BE2C (cell line): ENCODE measurements at regions not wholly inside any gene's neighbourhood (a gene's known extent, or its start where the extent isn't known, plus 50 kb on each side); places are given as distances from the start of the nearest gene placed in this dataset.

Experiments used
- DNase-seq: peaks from one replicate; pipeline ENCODE4 v3.0.0-alpha.2; 2020
- H3K27me3 ChIP-seq: fragments of 250-450 bp; sonication (Bioruptor Pico); 2 replicates; pipeline ENCODE4 v1.5.1; 2020; ENCODE audit warnings: mild to moderate bottlenecking
- H3K36me3 ChIP-seq: fragments of 250-450 bp; sonication (Bioruptor Pico); 2 replicates; pipeline ENCODE4 v1.5.1; 2020; ENCODE audit warnings: mild to moderate bottlenecking
- H3K4me1 ChIP-seq: fragments of 250-450 bp; sonication (Bioruptor Pico); 2 replicates; pipeline ENCODE4 v1.5.1; 2020
- H3K4me3 ChIP-seq: 2 replicates; pipeline ENCODE4 v1.5.1; 2011; ENCODE audit warnings: low read depth, low read length
- H3K9me3 ChIP-seq: fragments of 250-450 bp; sonication (Bioruptor Pico); 2 replicates; pipeline ENCODE4 v1.5.1; 2020
- CTCF ChIP-seq: IDR thresholded peaks from 2 replicates; pipeline ENCODE4 v1.5.1; 2012; ENCODE audit warnings: mild to moderate bottlenecking, low read depth, low read length

- no peak for TF ChIP-seq CTCF
- no peak for DNase-seq
- no peaks in the 10 kb centered on the region for H3K4me1 ChIP-seq
- H3K9me3 ChIP-seq = no peaks in the 10 kb centered on the region; the same call in none of the 2 replicates
- no peaks in the 10 kb centered on the region for H3K27me3 ChIP-seq
- H3K4me3 ChIP-seq = no peak overlapping the region
- no peaks in the 10 kb centered on the region for H3K36me3 ChIP-seq
Observed at GRCh38 chr5:2983583-2984300, 232.3 kb upstream of the IRX2 start.

GRCh38 chr5:2981652-2982051 is 230.2 kb upstream of the IRX2 start:
- no peaks in the 10 kb centered on the region for H3K36me3 ChIP-seq
- no peak for TF ChIP-seq CTCF
- no peak for DNase-seq
- H3K4me1 ChIP-seq = no peaks in the 10 kb centered on the region
- H3K27me3 ChIP-seq = no peaks in the 10 kb centered on the region
- no peaks in the 10 kb centered on the region; the same call in none of the 2 replicates for H3K9me3 ChIP-seq
- H3K4me3 ChIP-seq = no peak overlapping the region

GRCh38 chr5:2981035-2981434 is 229.6 kb upstream of the IRX2 start:
- Histone ChIP-seq H3K9me3 (no peaks in the 10 kb centered on the region; the same call in none of the 2 replicates), H3K27me3 (no peaks in the 10 kb centered on the region), H3K4me3 (no peak overlapping the region), H3K4me1 (no peaks in the 10 kb centered on the region), H3K36me3 (no peaks in the 10 kb centered on the region)
- DNase-seq = no peak
- no peak for TF ChIP-seq CTCF

DNA sequence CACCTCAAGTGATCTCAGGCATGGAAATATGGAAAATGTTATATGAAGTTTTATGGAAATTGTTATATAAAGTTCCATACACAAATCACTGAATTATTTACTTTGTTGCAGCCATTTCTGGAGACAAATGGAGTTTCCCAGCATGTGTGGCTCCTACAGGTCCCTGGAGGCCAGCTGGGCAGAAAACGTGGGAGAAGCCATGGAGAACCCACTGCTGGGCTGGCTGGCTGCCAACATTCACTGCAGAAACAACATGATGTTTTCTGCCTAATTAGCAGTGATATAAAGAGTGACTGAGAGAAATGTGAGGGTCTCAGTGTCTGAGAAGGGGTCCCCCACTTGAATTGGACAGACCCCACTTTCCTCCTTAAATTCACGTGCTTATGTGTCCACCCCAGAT is 208.8 kb upstream of the IRX2 start:
- peaks cover 2% of the 10 kb centered on the region; the same call in 1 of the 2 replicates for H3K9me3 ChIP-seq
- TF ChIP-seq CTCF = no peak
- H3K36me3 ChIP-seq = no peaks in the 10 kb centered on the region
- no peak overlapping the region for H3K4me3 ChIP-seq
- no peaks in the 10 kb centered on the region for H3K27me3 ChIP-seq
- no peak for DNase-seq
- H3K4me1 ChIP-seq = no peaks in the 10 kb centered on the region

DNA sequence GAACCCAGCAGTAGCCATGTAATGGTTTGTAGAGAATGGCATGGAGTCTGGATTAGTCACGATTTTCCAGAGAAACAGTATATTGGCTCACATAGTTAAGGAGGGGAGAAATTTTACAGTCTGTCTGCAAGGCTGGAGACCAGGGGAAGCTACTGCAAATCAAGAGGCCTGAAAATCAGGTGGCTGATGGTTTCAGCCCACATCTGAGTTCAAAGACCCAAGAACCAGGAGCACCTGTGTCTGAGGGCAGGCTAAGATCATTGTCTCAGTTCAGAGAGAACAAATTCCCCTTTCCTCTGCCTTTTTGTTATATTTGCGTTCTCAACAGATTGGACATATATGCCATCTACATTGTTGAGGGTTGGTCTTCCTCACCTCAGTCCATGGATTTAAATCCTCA is 207.5 kb upstream of the IRX2 start:
- Histone ChIP-seq H3K9me3 (peaks cover 2% of the 10 kb centered on the region; the same call in 1 of the 2 replicates), H3K27me3 (no peaks in the 10 kb centered on the region), H3K4me3 (no peak overlapping the region), H3K36me3 (no peaks in the 10 kb centered on the region), H3K4me1 (no peaks in the 10 kb centered on the region)
- DNase-seq = no peak
- no peak for TF ChIP-seq CTCF

GRCh38 chr5:2948875-2949274 is 197.4 kb upstream of the IRX2 start:
- Histone ChIP-seq H3K36me3 (no peaks in the 10 kb centered on the region), H3K4me1 (no peaks in the 10 kb centered on the region), H3K4me3 (no peak overlapping the region), H3K27me3 (no peaks in the 10 kb centered on the region), H3K9me3 (peaks cover 3% of the 10 kb centered on the region; the same call in 1 of the 2 replicates)
- TF ChIP-seq CTCF = no peak
- DNase-seq = no peak
